ENCODE measurements at regions not wholly inside any gene's neighbourhood (a gene's known extent, or its start where the extent isn't known, plus 50 kb on each side); places are given as distances from the start of the nearest gene placed in this dataset.

GRCh38 chr6:97865612-97866011 is 582.6 kb upstream of the MMS22L start:
- TF ChIP-seq CTCF (IDR thresholded peaks at IDR 0.05; ENCODE audit: insufficient read depth, low read length) (no peak), REST (IDR thresholded peaks at IDR 0.05; ENCODE audit: insufficient replicate concordance, low read depth) (no peak), POLR2AphosphoS5 (IDR thresholded peaks at IDR 0.05; ENCODE audit: low read depth) (no peak)

Measured in HL-60 (cell line).